ES-I3 (cell line): ENCODE measurements at regions not wholly inside any gene's neighbourhood (a gene's known extent, or its start where the extent isn't known, plus 50 kb on each side); places are given as distances from the start of the nearest gene placed in this dataset.
"Not testable (repeated sequence)": the region's sequence is repeated elsewhere in the genome, so short reads cannot be mapped to it uniquely, and the experiment has no call there.

Source experiments
- H3K36me3 ChIP-seq: 2 replicates; pipeline ENCODE4 v1.6.1; 2013; ENCODE audit warnings: mild to moderate bottlenecking, low read length, control low read depth, moderate library complexity; ENCODE audit not compliant: insufficient read depth
- H3K4me1 ChIP-seq: 2 replicates; pipeline ENCODE4 v1.6.1; 2013; ENCODE audit warnings: mild to moderate bottlenecking, control low read depth, low read length; ENCODE audit not compliant: insufficient read depth
- H3K9ac ChIP-seq: 2 replicates; pipeline ENCODE4 v1.6.1; 2013; ENCODE audit warnings: low read depth, mild to moderate bottlenecking, low read length, moderate library complexity
- H3K9me3 ChIP-seq: 2 replicates; pipeline ENCODE4 v1.6.1; 2013; ENCODE audit warnings: mild to moderate bottlenecking, low read length, moderate library complexity; ENCODE audit not compliant: control insufficient read depth, insufficient read depth

DNA sequence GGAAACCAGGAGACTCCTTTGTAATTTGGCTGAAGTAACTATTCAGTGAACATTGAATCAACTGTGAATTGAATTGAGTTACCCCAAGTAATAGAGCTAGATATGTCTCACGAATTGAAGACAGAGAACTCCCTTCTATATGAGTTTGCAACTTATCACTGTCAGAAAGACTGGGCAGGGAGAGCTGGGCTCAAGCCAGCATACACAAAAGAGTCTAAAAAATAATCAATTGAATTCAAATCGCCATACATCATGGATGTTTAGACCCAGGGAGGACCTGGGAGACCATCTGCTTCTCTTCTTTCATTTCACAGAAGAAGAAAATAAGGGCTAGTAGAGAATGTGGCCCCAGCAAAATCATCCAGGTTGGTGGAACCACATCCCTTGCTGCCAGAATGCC is 503.1 kb upstream of the AUTS2 start:
- 0 out of 2 replicates have a peak, but pooled peaks cover 3% of the 10 kb centered on the region for H3K4me1 ChIP-seq
- peaks cover 14% of the 10 kb centered on the region for H3K9me3 ChIP-seq
- no peaks in the 10 kb centered on the region for H3K36me3 ChIP-seq
- H3K9ac ChIP-seq: no peak overlapping the region

DNA sequence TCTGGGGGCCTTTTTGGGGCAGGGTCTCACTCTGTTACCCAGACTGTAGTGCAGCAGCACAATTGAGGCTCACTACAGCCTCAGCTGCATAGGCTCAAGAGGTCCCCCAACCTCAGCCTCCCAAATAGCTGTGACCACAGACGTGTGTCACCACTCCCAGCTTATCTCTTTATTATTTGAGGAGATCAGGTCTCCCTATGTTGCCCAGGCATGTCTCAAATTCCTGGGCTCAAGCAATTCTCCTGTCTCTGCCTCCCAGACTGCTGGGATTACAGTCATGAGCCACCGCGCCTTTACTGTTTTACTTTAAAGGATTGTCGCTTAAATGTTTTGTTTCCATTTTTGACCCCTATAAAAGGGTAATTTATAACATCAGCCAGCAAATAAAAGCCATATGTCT is 502.6 kb upstream of the AUTS2 start:
- Histone ChIP-seq H3K9ac (no peak overlapping the region), H3K9me3 (peaks cover 14% of the 10 kb centered on the region), H3K4me1 (0 out of 2 replicates have a peak, but pooled peaks cover 3% of the 10 kb centered on the region), H3K36me3 (no peaks in the 10 kb centered on the region)

DNA sequence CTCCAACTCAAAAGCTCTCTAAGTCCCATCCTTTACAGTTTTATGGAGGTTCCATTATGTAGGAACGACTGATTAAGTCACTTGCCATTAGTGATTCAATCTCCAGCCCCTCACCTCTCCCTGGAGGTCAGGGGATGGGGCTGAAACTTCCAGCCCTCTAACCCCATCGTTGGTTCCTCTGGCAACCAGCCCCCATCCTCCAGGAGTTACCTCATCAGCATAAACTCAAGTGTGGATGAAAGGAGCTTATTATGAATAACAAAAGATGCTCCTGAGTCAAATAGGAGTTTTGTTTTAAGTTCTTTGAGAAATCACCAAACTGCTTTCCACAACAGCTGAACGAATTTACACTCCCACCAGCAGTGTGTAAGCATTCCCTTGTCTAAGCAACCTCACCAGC is 494.3 kb upstream of the AUTS2 start:
- H3K36me3 ChIP-seq: no peaks in the 10 kb centered on the region
- no peaks in the 10 kb centered on the region; the same call in 1 of the 2 replicates for H3K9me3 ChIP-seq
- peaks cover 34% of the 10 kb centered on the region for H3K4me1 ChIP-seq
- H3K9ac ChIP-seq: no peak overlapping the region

DNA sequence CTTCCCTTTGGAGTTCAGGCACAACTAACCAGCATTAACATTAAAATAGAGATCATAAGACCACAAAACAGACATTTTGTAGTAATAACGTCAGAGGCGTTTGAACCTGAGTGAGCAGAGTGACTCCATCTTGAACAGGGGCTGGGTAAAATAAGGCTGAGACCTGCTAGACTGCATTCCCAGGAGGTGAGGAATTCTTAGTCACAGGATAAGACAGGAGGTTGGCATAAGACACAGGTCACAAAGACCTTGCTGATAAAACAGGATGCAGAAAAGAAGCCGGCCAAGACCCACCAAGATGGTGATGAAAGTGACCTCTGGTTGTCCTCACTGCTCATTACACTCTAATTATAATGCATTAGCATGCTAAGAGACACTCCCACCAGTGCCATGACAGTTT is 493.2 kb upstream of the AUTS2 start:
- H3K4me1 ChIP-seq: peaks cover 39% of the 10 kb centered on the region
- no peaks in the 10 kb centered on the region for H3K36me3 ChIP-seq
- H3K9me3 ChIP-seq: no peaks in the 10 kb centered on the region; the same call in 1 of the 2 replicates
- no peak overlapping the region for H3K9ac ChIP-seq

DNA sequence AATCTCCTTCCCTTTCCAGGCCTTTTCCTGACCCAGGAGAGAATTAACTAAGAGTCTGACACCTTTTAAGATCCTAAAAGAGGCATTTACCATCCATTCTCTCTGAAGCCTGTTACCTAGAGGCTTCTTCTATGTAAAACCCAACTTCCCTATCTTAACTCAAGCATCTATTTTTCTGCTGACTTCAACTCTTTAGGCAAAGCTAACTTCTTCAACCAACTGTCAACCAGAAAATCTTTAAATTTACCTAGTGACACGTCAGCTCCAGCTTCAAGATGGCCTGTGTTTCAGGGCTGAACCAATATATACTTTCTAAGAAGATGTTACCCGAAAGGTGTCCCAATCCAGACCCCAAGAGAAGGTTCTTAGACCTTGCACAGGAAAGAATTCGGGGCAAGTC is 492.3 kb upstream of the AUTS2 start:
- Histone ChIP-seq H3K36me3 (no peaks in the 10 kb centered on the region), H3K9me3 (no peaks in the 10 kb centered on the region; the same call in 1 of the 2 replicates), H3K4me1 (peaks cover 39% of the 10 kb centered on the region), H3K9ac (no peak overlapping the region)

DNA sequence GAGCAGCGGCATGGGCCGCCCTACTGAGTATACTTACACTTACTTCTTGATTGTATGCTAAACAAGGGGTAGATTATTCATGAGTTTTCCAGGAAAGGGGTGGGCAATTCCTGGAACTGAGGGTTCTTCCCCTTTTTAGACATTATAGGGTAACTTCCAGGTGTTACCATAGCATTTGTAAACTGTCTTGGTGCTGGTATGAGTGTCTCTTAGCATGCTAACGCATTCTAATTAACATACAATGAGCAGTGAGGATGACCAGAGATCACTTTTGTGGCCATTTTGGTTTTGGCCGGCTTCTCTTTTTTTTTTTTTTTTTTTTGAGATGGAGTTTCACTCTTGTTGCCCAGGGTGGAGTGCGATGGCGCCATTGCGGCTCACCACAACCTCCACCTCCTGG is 491.8 kb upstream of the AUTS2 start:
- not testable (repeated sequence) for H3K9ac ChIP-seq, H3K36me3 ChIP-seq, H3K9me3 ChIP-seq
- H3K4me1 ChIP-seq: peaks cover 39% of the 10 kb centered on the region

DNA sequence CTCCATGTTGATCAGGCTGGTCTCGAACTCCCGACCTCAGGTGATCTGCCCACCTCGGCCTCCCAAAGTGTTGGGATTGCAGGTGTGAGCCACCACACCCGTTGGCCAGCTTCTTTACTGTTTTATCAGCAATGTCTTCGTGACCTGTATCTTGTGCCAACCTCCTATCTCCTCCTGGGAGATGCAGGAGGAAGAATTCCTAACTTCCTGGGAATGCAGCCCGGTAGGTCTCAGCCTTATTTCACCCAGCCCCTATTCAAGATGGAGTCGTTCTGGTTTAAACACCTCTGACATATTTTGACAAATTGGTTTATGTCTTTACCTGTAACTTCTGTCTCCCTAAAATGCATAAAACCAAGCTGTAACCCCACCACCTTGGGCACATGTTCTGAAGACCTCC is 491.3 kb upstream of the AUTS2 start:
- H3K9me3 ChIP-seq, H3K36me3 ChIP-seq, H3K9ac ChIP-seq: not testable (repeated sequence)
- peaks cover 39% of the 10 kb centered on the region for H3K4me1 ChIP-seq

DNA sequence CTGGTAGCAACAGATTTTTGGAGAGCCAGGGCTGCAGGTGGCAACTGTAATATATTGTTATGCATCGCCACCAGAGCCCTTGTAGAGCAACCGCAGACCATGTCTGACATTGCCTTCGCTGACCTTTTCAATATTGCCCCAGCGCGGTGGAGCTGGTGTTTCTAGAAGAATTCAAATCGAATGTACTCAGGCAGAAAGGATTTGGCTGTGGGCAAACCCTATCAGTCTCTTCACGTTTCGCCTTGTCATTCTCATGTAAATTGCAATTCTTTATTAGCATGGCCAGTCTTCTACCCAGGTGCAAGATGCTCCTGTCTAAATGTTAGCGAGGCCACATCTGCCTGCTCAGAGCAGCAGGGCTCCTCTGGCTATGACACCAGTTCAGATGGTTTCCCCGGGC is 490.2 kb upstream of the AUTS2 start:
- Histone ChIP-seq H3K36me3 (no peaks in the 10 kb centered on the region), H3K9me3 (no peaks in the 10 kb centered on the region; the same call in 1 of the 2 replicates), H3K4me1 (peaks cover 39% of the 10 kb centered on the region), H3K9ac (no peak overlapping the region)

DNA sequence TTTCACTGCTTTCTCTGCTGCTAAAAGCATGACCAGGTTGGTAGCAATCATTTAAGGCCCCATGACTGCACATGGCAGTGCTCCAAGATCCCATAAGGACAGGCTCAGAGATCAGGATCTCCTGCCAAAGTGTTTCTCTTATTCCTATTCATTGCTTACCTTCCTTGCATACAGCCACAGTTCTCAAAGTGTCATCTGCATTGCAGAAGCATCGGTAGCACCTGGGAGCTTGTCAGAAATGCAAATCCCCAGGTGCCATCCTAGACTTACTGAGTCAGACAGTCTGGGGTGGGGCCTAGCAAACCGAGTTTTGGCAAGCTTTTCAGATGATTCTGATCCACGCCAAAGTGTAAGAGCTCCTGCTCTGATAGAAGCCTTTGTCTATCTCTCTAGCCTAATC is 489.0 kb upstream of the AUTS2 start:
- H3K4me1 ChIP-seq: peaks cover 39% of the 10 kb centered on the region
- H3K9ac ChIP-seq: no peak overlapping the region
- H3K36me3 ChIP-seq: no peaks in the 10 kb centered on the region
- no peaks in the 10 kb centered on the region for H3K9me3 ChIP-seq

DNA sequence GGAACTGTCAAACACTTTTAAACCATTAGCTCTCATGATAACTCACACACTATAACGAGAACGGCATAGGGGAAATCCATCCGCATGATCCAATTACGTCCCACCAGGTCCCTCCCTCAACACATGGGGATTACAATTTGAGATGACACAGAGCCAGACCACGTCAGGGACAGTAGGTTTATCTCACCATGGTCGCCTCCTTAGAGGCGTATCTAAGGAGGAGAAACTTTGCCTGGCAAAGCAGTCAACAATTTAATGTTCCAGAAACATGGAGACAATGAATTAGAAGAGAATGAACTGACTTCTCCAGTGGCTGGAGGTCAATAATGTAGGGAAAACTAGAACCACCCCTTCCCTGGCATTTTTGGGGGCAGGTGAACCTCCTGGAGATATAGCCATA is 488.4 kb upstream of the AUTS2 start:
- no peaks in the 10 kb centered on the region for H3K36me3 ChIP-seq
- peaks cover 33% of the 10 kb centered on the region for H3K4me1 ChIP-seq

DNA sequence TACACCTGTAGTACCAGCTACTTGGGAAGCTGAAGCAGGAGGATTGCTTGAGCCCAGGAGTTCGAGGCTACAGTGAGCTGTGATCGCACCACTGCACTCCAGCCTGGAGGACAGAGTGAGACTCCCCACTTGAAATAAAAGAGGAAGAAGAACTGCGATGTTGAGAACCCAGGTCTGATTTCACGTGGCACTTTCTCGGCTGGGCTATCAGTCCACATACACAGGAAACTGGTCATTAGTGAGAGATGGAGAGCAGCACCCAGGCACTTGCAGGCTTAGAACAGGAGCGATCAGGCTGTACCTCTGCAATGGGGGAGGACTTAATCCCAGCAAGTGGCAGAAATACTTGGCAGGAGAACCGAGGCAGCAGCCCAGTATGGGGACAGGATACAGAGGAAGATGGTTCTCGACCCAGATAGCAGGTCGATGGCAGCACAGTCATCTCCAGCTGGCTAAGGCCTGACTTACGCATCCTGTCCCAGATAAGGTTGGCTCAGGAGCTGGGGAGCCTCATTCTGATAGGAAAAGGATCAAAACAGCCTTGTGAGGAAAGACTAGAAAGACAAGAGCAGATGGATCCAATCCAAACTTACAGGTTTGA is 487.7 kb upstream of the AUTS2 start:
- no peaks in the 10 kb centered on the region for H3K36me3 ChIP-seq
- no peak overlapping the region for H3K9ac ChIP-seq
- H3K4me1 ChIP-seq: peaks cover 26% of the 10 kb centered on the region
- no peaks in the 10 kb centered on the region for H3K9me3 ChIP-seq

More for the DNA sequence above, 488.4 kb upstream of the AUTS2 start:
- H3K9me3 ChIP-seq: no peaks in the 10 kb centered on the region
- H3K9ac ChIP-seq: no peak overlapping the region

DNA sequence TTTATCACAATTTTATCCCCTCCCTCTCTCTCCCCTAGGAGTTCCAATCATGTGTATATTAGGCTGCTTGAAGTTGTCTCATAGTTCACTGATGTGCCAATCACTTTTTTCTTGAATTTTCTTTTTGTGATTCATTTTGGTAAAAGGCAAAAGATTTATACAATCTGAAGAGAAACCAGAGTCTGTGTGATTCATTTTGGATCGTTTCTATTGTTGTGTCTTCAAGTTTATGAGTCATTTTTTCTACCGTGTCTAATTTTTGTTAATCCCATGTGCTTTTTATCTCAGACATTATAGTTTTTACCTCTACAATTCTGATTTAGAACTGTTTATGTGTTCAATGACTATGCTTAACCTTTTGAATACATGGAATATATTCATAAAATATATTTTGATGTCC is 483.9 kb upstream of the AUTS2 start:
- Histone ChIP-seq H3K36me3 (no peaks in the 10 kb centered on the region), H3K9ac (no peak overlapping the region), H3K4me1 (peaks cover 2% of the 10 kb centered on the region)

DNA sequence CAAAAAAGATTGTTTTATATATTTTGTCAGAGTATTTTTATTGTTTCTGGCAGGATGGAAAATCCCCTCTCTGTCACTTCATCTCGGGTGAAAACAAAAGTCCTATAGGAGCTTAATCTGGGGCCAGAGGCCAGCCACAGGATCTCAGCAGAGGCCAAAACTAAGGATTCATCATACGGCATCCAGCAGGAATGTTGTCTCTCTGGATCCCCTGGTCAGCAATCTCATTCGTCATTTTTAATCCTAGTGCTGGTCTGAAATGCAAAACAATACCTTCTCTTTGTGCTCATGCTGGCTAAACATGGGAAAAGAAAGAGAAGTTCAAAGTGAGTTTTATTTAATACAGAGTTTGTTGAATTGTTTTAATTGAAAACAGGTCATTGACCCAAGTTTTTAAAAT is 482.5 kb upstream of the AUTS2 start:
- no peak overlapping the region for H3K9ac ChIP-seq
- no peaks in the 10 kb centered on the region for H3K4me1 ChIP-seq
- H3K9me3 ChIP-seq: no peaks in the 10 kb centered on the region
- H3K36me3 ChIP-seq: no peaks in the 10 kb centered on the region

More for the DNA sequence above, 483.9 kb upstream of the AUTS2 start:
- H3K9me3 ChIP-seq: no peaks in the 10 kb centered on the region

DNA sequence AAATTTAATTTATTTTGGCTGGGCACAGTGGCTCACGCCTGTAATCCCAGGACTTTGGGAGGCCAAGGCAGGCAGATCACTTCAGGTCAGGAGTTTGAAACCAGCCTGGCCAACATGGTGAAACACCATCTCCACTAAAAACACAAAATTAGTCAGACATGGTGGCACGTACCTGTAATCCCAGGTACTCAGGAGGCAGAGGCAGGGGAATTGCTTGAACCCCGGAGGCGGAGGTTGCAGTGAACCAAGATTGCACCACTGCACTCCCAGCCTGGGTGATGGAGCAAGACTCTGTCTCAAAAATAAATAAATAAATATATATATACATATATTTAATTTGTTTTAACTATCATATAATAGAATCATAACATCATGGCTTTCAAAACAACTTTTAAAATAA is 482.1 kb upstream of the AUTS2 start:
- not testable (repeated sequence) for H3K9me3 ChIP-seq, H3K9ac ChIP-seq, H3K4me1 ChIP-seq, H3K36me3 ChIP-seq

DNA sequence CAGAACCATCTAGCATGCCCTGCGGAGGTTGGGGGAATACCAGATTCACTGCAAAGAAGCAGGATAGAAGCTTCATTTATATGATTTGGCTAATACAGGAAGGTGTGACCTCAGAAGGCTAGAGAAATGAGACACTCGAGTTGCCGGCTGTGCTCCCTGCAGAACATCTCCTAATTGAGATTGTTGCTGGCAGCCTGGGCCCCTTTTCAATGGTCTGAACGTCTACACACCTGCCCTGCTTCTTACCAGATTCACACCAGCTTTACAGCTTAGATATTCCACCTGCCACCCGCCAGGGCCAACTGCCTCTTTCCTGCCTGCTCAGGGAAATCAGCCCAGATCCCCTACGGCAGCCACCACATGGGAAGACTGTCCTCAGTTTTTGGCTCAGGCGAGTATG is 475.3 kb upstream of the AUTS2 start:
- H3K9me3 ChIP-seq: no peaks in the 10 kb centered on the region
- no peaks in the 10 kb centered on the region for H3K4me1 ChIP-seq
- H3K9ac ChIP-seq: no peak overlapping the region
- no peaks in the 10 kb centered on the region for H3K36me3 ChIP-seq
